ENCODE measurements at regions not wholly inside any gene's neighbourhood (a gene's known extent, or its start where the extent isn't known, plus 50 kb on each side); places are given as distances from the start of the nearest gene placed in this dataset.

DNA sequence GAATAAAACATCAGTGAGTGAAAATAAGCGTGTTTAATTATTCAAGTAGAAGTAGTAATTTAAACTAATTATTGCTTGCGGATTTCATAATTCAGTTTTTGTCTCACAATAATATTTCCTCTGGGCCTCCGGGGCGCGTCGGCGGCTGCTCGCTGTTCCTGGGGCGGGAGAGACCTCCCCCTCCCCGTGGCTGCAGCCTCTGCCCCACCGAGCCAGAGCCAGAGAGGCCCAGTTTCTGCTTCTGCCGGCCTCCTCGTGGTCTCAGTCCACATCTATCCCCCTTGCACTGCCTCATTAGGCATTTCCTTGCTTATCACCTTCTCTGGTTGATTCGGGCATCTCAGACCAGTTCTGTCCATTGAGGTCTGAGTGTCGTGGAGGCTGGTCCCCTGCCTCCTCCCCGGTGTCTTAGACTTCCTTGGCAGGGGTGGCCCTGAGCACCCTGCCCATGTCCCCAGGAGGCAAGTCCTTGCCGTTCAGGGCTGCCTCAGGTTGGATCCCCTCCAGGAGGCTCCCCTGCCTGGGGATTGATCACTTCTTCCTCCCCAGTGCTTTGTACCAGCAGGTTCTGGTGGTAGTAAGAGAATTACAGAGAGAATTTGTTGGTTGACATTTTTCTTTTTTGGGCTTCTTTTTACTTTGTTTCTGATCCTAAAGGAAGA lies 78.0 kb downstream of the SLC25A47 start:
- no peak overlapping the region for H3K27ac ChIP-seq (ENCODE audit: low read depth, low read length)
- no peaks in the 10 kb centered on the region for H3K27me3 ChIP-seq (ENCODE audit: insufficient read depth, low read length)
- Mint-ChIP-seq H3K27me3 (ENCODE audit: low read depth, unreplicated experiment) (no peaks in the 10 kb centered on the region), H3K9me3 (ENCODE audit: unreplicated experiment) (no peaks in the 10 kb centered on the region), H3K27ac (ENCODE audit: unreplicated experiment) (no peak overlapping the region), H3K4me3 (ENCODE audit: unreplicated experiment) (no peak overlapping the region), H3K36me3 (ENCODE audit: low read depth, unreplicated experiment) (peaks cover 16% of the 10 kb centered on the region), H3K4me1 (ENCODE audit: low read depth, unreplicated experiment) (peaks cover 30% of the 10 kb centered on the region)
- DNase-seq (ENCODE audit: low read depth): no peak
- peaks cover 40% of the 10 kb centered on the region for H4K20me1 ChIP-seq (ENCODE audit: insufficient read depth, low read length)
- no peak overlapping the region for H2AFZ ChIP-seq (ENCODE audit: low read depth, low read length)
- no peak overlapping the region for H3K9ac ChIP-seq (ENCODE audit: low read length)
- H3K36me3 ChIP-seq (ENCODE audit: insufficient read depth, low read length): no peaks in the 10 kb centered on the region
- H3K79me2 ChIP-seq (ENCODE audit: insufficient read depth, low read length): peaks cover 16% of the 10 kb centered on the region
- no peak overlapping the region for H3K4me2 ChIP-seq (ENCODE audit: low read length)
- no peak overlapping the region for H3K4me3 ChIP-seq (ENCODE audit: insufficient read depth, low read depth, low read length)
- H3K4me1 ChIP-seq (ENCODE audit: insufficient read depth, low read length): peaks cover 11% of the 10 kb centered on the region
- FAIRE-seq: no peak
- TF ChIP-seq EZH2 (IDR thresholded peaks at IDR 0.05; ENCODE audit: insufficient read depth, low read length): no peak
- TF ChIP-seq, protein P1, sequence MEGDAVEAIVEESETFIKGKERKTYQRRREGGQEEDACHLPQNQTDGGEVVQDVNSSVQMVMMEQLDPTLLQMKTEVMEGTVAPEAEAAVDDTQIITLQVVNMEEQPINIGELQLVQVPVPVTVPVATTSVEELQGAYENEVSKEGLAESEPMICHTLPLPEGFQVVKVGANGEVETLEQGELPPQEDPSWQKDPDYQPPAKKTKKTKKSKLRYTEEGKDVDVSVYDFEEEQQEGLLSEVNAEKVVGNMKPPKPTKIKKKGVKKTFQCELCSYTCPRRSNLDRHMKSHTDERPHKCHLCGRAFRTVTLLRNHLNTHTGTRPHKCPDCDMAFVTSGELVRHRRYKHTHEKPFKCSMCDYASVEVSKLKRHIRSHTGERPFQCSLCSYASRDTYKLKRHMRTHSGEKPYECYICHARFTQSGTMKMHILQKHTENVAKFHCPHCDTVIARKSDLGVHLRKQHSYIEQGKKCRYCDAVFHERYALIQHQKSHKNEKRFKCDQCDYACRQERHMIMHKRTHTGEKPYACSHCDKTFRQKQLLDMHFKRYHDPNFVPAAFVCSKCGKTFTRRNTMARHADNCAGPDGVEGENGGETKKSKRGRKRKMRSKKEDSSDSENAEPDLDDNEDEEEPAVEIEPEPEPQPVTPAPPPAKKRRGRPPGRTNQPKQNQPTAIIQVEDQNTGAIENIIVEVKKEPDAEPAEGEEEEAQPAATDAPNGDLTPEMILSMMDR (IDR thresholded peaks at IDR 0.05; ENCODE audit: insufficient read depth, low read depth, low read length): no peak
- no peaks in the 10 kb centered on the region for H3K9me3 ChIP-seq (ENCODE audit: insufficient read depth, low read depth, low read length)

DNA sequence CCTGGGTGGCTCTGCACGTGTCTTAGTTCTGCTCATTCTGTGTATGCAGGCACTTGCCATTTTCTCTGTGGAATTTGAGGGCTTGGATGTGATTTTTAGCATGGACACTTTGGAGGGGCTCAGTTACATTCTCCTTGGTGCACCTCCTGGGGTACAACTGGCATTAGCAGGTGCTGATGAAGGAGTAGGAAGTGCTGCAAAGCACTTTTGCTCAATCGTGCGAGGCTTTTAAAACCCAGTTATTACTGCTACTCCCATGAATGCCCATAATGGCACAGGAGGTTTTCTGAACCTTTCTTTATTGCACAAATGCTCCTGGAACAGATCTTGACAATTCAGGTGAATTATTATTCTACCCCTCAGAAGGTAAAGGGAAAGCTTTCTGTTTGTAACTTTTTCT lies 78.7 kb downstream of the SLC25A47 start:
- Mint-ChIP-seq H3K27ac (ENCODE audit: unreplicated experiment) (no peak overlapping the region), H3K9me3 (ENCODE audit: unreplicated experiment) (no peaks in the 10 kb centered on the region), H3K36me3 (ENCODE audit: low read depth, unreplicated experiment) (peaks cover 16% of the 10 kb centered on the region), H3K27me3 (ENCODE audit: low read depth, unreplicated experiment) (no peaks in the 10 kb centered on the region), H3K4me1 (ENCODE audit: low read depth, unreplicated experiment) (peaks cover 33% of the 10 kb centered on the region), H3K4me3 (ENCODE audit: unreplicated experiment) (no peak overlapping the region)
- H3K36me3 ChIP-seq (ENCODE audit: insufficient read depth, low read length): no peaks in the 10 kb centered on the region
- TF ChIP-seq EZH2 (IDR thresholded peaks at IDR 0.05; ENCODE audit: insufficient read depth, low read length): no peak
- TF ChIP-seq, protein P1 (IDR thresholded peaks at IDR 0.05; ENCODE audit: insufficient read depth, low read depth, low read length): no peak
- H4K20me1 ChIP-seq (ENCODE audit: insufficient read depth, low read length): peaks cover 44% of the 10 kb centered on the region
- H3K27me3 ChIP-seq (ENCODE audit: insufficient read depth, low read length): no peaks in the 10 kb centered on the region
- DNase-seq (ENCODE audit: low read depth) (no peak), FAIRE-seq (no peak)
- H3K4me2 ChIP-seq (ENCODE audit: low read length): no peak overlapping the region
- H3K9me3 ChIP-seq (ENCODE audit: insufficient read depth, low read depth, low read length): no peaks in the 10 kb centered on the region
- peaks cover 16% of the 10 kb centered on the region for H3K4me1 ChIP-seq (ENCODE audit: insufficient read depth, low read length)
- H3K9ac ChIP-seq (ENCODE audit: low read length): no peak overlapping the region
- no peak overlapping the region for H3K27ac ChIP-seq (ENCODE audit: low read depth, low read length)
- no peak overlapping the region for H3K4me3 ChIP-seq (ENCODE audit: insufficient read depth, low read depth, low read length)
- H2AFZ ChIP-seq (ENCODE audit: low read depth, low read length): no peak overlapping the region
- H3K79me2 ChIP-seq (ENCODE audit: insufficient read depth, low read length): peaks cover 16% of the 10 kb centered on the region

DNA sequence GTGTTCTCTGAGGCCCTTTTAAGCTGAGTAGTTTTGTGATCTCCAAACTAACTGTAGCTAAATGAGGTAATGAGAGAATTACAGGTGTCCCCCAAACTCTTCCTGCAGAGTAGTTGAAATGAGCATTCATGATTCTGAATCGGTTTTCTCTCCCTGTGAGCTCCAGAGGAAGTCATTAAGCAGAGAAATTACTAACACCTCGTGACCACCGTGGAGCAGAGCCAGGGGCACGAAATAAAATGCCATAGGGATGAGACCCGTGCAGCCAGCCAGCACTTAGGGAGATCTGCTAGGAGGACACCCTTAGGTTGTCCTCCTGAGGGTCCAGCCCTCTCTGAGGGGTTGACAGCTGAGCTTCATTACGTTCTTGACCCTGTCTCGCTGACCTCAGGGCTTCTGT lies 79.5 kb downstream of the SLC25A47 start:
- H3K4me1 ChIP-seq (ENCODE audit: insufficient read depth, low read length): peaks cover 18% of the 10 kb centered on the region
- Mint-ChIP-seq H3K36me3 (ENCODE audit: low read depth, unreplicated experiment) (peaks cover 13% of the 10 kb centered on the region), H3K4me3 (ENCODE audit: unreplicated experiment) (no peak overlapping the region), H3K9me3 (ENCODE audit: unreplicated experiment) (no peaks in the 10 kb centered on the region), H3K27me3 (ENCODE audit: low read depth, unreplicated experiment) (no peaks in the 10 kb centered on the region), H3K27ac (ENCODE audit: unreplicated experiment) (no peak overlapping the region), H3K4me1 (ENCODE audit: low read depth, unreplicated experiment) (peaks cover 32% of the 10 kb centered on the region)
- no peak overlapping the region for H3K4me2 ChIP-seq (ENCODE audit: low read length)
- H3K27ac ChIP-seq (ENCODE audit: low read depth, low read length): no peak overlapping the region
- H2AFZ ChIP-seq (ENCODE audit: low read depth, low read length): no peak overlapping the region
- H3K9ac ChIP-seq (ENCODE audit: low read length): no peak overlapping the region
- no peaks in the 10 kb centered on the region for H3K9me3 ChIP-seq (ENCODE audit: insufficient read depth, low read depth, low read length)
- H3K36me3 ChIP-seq (ENCODE audit: insufficient read depth, low read length): no peaks in the 10 kb centered on the region
- no peak overlapping the region for H3K4me3 ChIP-seq (ENCODE audit: insufficient read depth, low read depth, low read length)
- no peak for TF ChIP-seq EZH2 (IDR thresholded peaks at IDR 0.05; ENCODE audit: insufficient read depth, low read length)
- TF ChIP-seq, protein P1 (IDR thresholded peaks at IDR 0.05; ENCODE audit: insufficient read depth, low read depth, low read length): no peak
- H3K27me3 ChIP-seq (ENCODE audit: insufficient read depth, low read length): no peaks in the 10 kb centered on the region
- DNase-seq (ENCODE audit: low read depth) (no peak), FAIRE-seq (no peak)
- H4K20me1 ChIP-seq (ENCODE audit: insufficient read depth, low read length): peaks cover 39% of the 10 kb centered on the region
- peaks cover 17% of the 10 kb centered on the region for H3K79me2 ChIP-seq (ENCODE audit: insufficient read depth, low read length)
